GM12891 (cell line): ENCODE measurements at regions not wholly inside any gene's neighbourhood (a gene's known extent, or its start where the extent isn't known, plus 50 kb on each side); places are given as distances from the start of the nearest gene placed in this dataset.

Experiments
- PAX5 ChIP-seq: IDR thresholded peaks from 2 replicates; pipeline ENCODE4 v1.6.1; 2011; ENCODE audit warnings: low read length, moderate library complexity, mild to moderate bottlenecking; ENCODE audit not compliant: insufficient read depth, severe bottlenecking
- POLR2A ChIP-seq: IDR thresholded peaks from 2 replicates; pipeline ENCODE4 v1.6.1; 2011; ENCODE audit warnings: low read depth, low read length, control low read depth
- POLR2AphosphoS5 ChIP-seq: IDR thresholded peaks from 2 replicates; pipeline ENCODE4 v1.6.1; 2011; ENCODE audit warnings: low read depth, low read length, control low read depth
- SPI1 ChIP-seq: IDR thresholded peaks from 2 replicates; pipeline ENCODE4 v1.6.1; 2011; ENCODE audit warnings: low read depth, low read length, control low read depth
- TAF1 ChIP-seq: IDR thresholded peaks from 2 replicates; pipeline ENCODE4 v1.6.1; 2011; ENCODE audit warnings: low read depth, low read length, control low read depth

- TF ChIP-seq POLR2A (no peak), POLR2AphosphoS5 (no peak), TAF1 (no peak), SPI1 (no peak), PAX5 (no peak)
Observed at GRCh38 chrY:14339524-14339923, 184.8 kb upstream of the NLGN4Y start.
